NB4 (cell line): ENCODE measurements at regions not wholly inside any gene's neighbourhood (a gene's known extent, or its start where the extent isn't known, plus 50 kb on each side); places are given as distances from the start of the nearest gene placed in this dataset.

Source experiments
- CTCF ChIP-seq: IDR thresholded peaks from one replicate; pipeline ENCODE4 v1.5.1; 2012; ENCODE audit warnings: low read depth, low read length
- POLR2A ChIP-seq: IDR thresholded peaks from 2 replicates; pipeline ENCODE4 v1.6.1; 2011; ENCODE audit warnings: mild to moderate bottlenecking; ENCODE audit not compliant: insufficient read length; ENCODE audit errors: extremely low read depth

- TF ChIP-seq CTCF (no peak), POLR2A (no peak)
Measured at GRCh38 chr17:77546772-77547241, 406.0 kb downstream of the SEC14L1 start.
